GM12878 (cell line): ENCODE measurements at regions not wholly inside any gene's neighbourhood (a gene's known extent, or its start where the extent isn't known, plus 50 kb on each side); places are given as distances from the start of the nearest gene placed in this dataset.

Experiments
- BCL11A ChIP-seq: IDR thresholded peaks from 2 replicates; pipeline ENCODE4 v1.6.1; 2011; ENCODE audit warnings: low read depth, low read length
- BCLAF1 ChIP-seq: fragments of 450-650 bp; IDR thresholded peaks from 2 replicates; pipeline ENCODE4 v1.6.1; 2017; ENCODE audit warnings: antibody characterized with exemption, mild to moderate bottlenecking, moderate library complexity
- CHD1 ChIP-seq: IDR thresholded peaks from 2 replicates; pipeline ENCODE4 v1.6.1; 2012; ENCODE audit warnings: low read depth, low read length, improper control_type of control experiment
- CTCF ChIP-seq, 3 experiments: IDR thresholded peaks in 2 of 3; conservative IDR thresholded peaks in 1 of 3; 2 replicates each; pipeline ENCODE4 v1.5.1; 2011; ENCODE audit warnings: low read depth in 3 of 3, low read length in 3 of 3, mild to moderate bottlenecking in 3 of 3, control low read depth in 2 of 3, moderate library complexity in 2 of 3, inconsistent platforms in 1 of 3, mixed read lengths in 1 of 3; ENCODE audit not compliant: control insufficient read depth in 2 of 3, insufficient read depth in 1 of 3; ENCODE audit errors: extremely low read depth in 1 of 3
- CUX1 ChIP-seq: IDR thresholded peaks from 2 replicates; pipeline ENCODE4 v1.6.1; 2012; ENCODE audit warnings: improper control_type of control experiment, low read depth, low read length; ENCODE audit not compliant: insufficient replicate concordance
- MAX ChIP-seq: IDR thresholded peaks from 2 replicates; pipeline ENCODE4 v1.6.1; 2012; ENCODE audit warnings: low read depth, low read length, improper control_type of control experiment
- POLR2A ChIP-seq: IDR thresholded peaks from 2 replicates; pipeline ENCODE4 v1.6.1; 2011; ENCODE audit warnings: low read depth, mild to moderate bottlenecking, low read length
- RAD21 ChIP-seq: IDR thresholded peaks from 2 replicates; pipeline ENCODE4 v1.6.1; 2011; ENCODE audit warnings: mild to moderate bottlenecking, low read depth, low read length, moderate library complexity; ENCODE audit not compliant: insufficient read depth
- SIN3A ChIP-seq: IDR thresholded peaks from 2 replicates; pipeline ENCODE4 v1.6.1; 2012; ENCODE audit warnings: low read depth, low read length, improper control_type of control experiment
- ZNF384 ChIP-seq: IDR thresholded peaks from 2 replicates; pipeline ENCODE4 v1.6.1; 2012; ENCODE audit warnings: low read depth, mild to moderate bottlenecking, low read length, improper control_type of control experiment, borderline replicate concordance

- TF ChIP-seq BCL11A (no peak), CTCF (IDR thresholded peaks at IDR 0.05 in 2 of 3, conservative IDR thresholded peaks at IDR 0.05 in 1 of 3; ENCODE audit: control insufficient read depth in 2 of 3, extremely low read depth in 1 of 3, insufficient read depth in 1 of 3, low read depth in 3 of 3, low read length in 3 of 3) (no peak), BCLAF1 (no peak), ZNF384 (no peak), RAD21 (no peak), MAX (no peak), CHD1 (no peak), CUX1 (no peak), SIN3A (no peak), POLR2A (no peak)
Measured at GRCh38 chr11:28727254-28727653, 619.1 kb downstream of the METTL15 start.
